GM19239 (cell line): ENCODE measurements at regions not wholly inside any gene's neighbourhood (a gene's known extent, or its start where the extent isn't known, plus 50 kb on each side); places are given as distances from the start of the nearest gene placed in this dataset.
"Not testable (repeated sequence)": the region's sequence is repeated elsewhere in the genome, so short reads cannot be mapped to it uniquely, and the experiment has no call there.

ENCODE experiments used
- DNase-seq: peaks from one replicate; pipeline ENCODE4 v3.0.0; 2011; ENCODE audit warnings: low spot score; ENCODE audit not compliant: insufficient read length
- FAIRE-seq: peaks from 2 replicates; lab custom pipeline; 2011; peaks lifted over from hg19 to GRCh38; lab: Jason Lieb, UNC

DNA sequence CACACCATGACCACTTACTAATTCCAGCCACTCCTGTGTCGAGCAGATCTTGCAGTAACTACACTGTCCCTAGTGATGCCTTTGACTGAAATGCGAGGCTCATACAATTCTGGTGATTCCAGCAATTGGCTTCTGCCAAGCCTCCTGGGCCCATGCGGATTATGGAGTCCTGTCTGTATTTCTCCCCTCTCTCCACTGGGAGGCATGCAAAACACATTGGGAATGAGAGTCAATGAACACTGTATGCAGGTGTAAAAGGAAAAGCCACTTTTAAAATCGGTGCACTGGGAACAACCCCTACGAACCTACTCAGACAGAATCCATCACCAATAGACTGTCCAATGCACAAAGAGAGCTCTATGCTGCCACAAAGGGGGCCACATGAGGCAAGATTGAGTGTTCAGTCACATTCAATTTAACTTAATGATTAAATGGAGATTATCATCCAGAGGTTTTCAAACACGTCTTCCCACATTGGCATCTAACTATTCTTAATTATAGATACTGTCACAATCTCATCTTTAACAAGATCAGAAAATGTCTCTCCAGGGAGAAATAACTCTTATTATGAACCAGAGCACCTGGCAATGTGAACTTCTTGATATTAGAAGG is 550.6 kb downstream of the GLRX3 start:
- FAIRE-seq (no peak), DNase-seq (no peak)

GRCh38 chr10:130687566-130687965 is 551.4 kb downstream of the GLRX3 start:
- no peak for FAIRE-seq
- DNase-seq: no peak

- DNase-seq: no peak
- no peak for FAIRE-seq
Observed at GRCh38 chr10:130689743-130690626, 553.8 kb downstream of the GLRX3 start.

DNA sequence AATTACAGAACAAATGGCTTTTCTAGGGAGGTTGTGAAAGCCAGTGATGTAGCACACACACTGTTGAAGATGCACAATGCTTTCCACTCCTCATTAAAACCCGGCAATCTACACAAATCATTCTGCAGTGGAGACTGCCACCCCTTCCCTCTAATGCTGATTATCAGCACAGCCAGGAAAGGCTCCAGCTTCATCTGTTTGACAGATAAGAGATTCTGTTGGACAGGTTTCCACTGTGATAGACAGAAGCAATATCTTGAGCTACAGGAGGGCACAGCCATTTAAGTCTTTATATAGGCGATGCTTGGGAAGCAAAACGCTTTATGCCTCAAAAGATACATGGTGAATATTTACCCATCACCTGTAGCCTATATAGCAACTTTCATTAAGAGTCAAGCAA is 555.6 kb downstream of the GLRX3 start:
- FAIRE-seq (no peak), DNase-seq (no peak)

- no peak for FAIRE-seq
- no peak for DNase-seq
Observed at GRCh38 chr10:130696870-130697269, 560.7 kb downstream of the GLRX3 start.

GRCh38 chr10:130707389-130707979 is 571.3 kb downstream of the GLRX3 start:
- FAIRE-seq (no peak), DNase-seq (no peak)

DNA sequence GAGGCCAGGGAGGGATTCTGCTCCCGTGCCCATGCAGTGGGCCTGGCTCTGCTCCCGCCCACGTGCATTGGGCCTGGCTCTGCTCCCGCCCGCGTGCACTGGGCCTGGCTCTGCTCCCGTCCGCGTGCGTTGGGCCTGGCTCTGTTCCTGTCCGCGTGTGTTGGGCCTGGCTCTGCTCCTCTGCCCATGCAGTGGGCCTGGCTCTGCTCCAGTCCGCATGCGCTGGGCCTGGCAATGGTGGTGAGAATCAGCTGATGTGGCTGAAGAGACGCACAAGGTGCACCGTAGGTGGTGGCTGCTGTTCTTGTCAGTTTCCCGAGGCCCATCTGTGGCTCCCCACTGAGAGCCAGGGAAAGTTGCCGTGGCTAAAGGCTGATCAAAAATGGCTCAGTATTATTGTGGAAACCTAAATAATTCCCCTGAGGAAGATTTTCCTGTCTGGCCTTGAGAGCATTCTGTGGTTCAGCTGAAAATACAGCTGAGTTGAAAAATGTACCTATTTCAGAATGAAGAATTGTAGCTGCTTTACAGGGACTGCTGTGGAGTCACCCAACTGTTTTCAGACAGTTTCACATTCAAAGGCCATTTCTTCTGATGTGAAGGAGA is 572.4 kb downstream of the GLRX3 start:
- FAIRE-seq (no peak), DNase-seq (no peak)

DNA sequence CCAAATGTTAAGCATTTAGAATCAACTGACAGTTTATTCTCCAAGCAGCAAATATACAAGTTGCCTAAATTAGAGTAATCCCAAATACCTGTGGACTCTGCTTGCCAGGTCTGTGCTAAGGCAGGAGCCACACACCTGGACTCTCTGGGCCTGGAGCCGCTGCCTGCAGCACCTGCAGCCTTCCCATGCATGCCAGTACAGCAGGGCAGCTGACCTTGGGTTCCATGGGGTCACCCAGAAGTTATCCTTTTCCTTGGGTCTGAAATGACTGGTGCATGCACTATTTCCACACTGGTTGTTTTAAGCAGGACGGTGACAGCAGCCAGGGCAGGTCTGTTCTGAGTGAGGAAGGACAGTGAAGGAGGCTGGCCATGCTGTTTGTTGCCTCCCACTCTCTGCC is 573.2 kb downstream of the GLRX3 start:
- DNase-seq (no peak), FAIRE-seq (no peak)

- DNase-seq (no peak), FAIRE-seq (no peak)
Observed at GRCh38 chr10:130711072-130711471, 574.9 kb downstream of the GLRX3 start.

- DNase-seq (no peak), FAIRE-seq (no peak)
Observed at GRCh38 chr10:130713135-130713534, 576.9 kb downstream of the GLRX3 start.

GRCh38 chr10:130713731-130714130 is 577.5 kb downstream of the GLRX3 start:
- DNase-seq: no peak
- FAIRE-seq: no peak

DNA sequence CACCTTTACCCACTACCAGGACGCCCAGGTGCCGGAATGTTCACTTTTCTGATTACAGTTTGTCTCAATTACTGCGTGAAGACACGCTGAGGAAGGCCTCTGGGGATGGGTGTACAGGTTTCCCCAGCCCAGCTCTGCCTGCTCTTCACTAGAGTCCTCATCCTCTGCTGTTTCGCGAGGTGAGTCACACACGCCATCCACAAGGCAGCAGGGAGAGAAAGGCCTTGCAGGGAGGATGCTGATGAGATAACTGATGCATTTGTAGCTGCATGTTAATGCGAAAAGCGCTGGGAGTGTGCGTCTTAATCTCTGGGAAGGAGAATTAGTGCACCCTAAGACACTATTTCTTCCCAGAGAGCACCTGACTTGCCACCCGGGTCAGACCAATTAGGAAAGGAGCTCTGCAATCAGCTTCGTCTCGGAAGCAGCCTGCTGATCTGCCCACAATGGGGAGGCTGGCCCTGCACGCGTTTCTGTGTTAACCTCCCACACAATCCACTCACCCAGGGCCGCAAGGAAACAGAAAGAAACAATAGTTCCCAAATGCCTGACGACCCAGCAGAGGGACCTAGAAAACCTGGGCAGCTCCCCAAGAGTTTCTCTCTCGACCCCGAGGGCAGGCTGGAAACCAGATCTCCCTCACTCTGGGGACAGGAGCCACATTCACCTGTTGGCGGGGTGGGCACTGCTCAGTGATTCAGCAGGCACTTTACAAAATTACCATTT is 578.7 kb downstream of the GLRX3 start:
- FAIRE-seq (no peak), DNase-seq (no peak)

DNA sequence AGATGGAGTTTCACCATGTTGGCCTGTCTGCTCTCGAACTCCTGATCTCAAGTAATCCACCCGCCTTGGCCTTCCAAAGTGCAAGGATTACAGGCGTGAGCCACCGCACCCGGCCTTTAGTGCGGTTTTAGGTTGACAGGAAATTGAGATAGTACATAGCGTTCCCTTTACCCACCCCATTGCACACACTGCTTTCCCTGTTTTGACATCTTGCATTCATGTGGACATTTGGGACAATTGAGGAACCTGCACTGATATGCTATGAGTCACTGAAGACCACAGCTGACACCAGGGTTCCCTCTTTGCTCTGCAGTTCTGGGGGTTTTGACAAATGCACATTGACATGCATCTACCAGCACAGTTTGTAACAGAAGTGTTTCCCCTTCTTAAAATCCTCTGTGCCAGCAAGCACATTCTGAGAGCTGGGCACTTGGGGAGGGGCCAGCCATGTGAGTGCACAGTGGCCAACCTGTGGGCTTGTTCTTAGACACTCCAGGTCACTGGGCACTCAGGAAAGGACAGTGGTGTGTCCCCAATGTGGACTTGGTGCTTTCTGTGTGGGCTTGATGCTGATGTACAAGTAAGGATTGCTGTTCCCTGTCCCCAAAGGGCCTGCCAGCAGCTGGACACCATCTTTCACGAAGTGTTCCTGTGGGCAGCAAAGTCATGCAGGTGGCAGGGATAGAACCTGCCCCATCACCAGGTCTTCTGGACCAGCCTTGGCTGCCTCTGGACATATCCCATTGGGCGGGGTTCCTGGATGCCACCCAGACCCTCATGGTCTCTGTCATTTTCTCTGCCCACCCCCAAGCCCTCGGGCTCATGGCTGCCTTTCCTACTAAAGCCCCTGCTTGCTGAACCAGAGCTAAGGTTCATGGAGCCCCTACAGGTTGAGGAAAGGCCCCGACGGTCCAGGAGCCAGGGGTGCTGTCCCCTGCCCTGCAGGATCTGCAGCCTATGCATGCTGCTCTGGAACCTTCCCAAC is 579.8 kb downstream of the GLRX3 start:
- FAIRE-seq (no peak), DNase-seq (no peak)

DNA sequence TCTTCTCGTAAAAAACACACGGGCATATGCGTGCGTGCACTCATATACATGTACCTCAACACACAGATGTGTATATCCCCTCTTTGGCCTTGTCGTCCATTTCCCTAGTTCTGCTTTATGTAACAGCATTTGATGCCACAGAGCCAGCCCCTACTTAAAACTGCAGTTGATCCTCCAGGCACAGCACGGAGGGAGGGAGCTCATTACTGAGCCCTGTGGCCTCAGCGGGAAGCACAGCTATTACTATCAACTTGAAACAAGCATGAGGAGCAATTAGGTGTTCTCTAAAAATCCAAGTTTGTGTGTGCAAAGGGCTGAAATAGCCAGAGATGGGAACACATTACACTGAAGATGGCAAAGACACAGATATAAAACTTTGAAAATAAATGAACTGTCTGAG is 580.9 kb downstream of the GLRX3 start:
- FAIRE-seq: no peak
- DNase-seq: no peak

- not testable (repeated sequence) for FAIRE-seq, DNase-seq
Observed at GRCh38 chr10:130718744-130719447, 582.7 kb downstream of the GLRX3 start.

- FAIRE-seq: no peak
- no peak for DNase-seq
Observed at GRCh38 chr10:130719448-130719752, 583.2 kb downstream of the GLRX3 start.

DNA sequence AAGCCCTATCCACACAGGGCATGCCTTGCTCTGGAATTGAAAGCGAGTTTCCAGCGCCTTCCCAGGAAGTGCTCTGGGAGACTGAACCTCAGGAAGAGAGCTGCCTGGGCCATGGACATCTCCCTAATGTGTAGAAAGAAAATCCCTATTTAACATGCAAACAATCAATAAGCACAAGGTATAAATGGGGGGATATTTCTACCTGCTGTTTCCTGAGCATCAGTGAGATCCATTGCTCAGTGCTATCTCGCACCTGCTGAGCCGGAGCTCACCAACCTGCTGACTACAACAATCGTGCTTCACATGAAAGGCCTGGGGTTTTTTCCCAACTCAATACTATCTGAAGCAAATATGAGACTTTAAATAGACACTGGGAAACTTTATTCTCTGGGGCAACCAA is 584.0 kb downstream of the GLRX3 start:
- no peak for FAIRE-seq
- no peak for DNase-seq

DNA sequence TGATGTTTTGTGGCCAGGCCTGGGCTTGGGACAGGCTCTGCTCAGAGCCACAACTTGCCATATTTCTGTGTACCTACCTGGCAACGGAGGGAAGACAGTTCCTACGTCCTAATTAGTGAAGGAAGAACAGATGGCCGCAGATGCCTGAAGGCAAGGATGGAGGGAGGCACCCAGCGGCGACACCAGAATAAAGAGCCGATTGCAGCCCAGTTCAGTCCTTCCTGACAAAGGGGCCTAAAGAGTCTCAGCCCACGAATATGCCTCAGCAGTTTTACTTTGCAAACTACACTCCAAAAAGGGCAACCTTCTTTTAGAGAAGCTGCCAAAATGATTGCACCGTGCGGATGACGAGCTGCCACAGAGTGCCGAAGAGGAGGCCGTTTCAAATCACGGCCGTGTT is 585.8 kb downstream of the GLRX3 start:
- FAIRE-seq (no peak), DNase-seq (no peak)

DNA sequence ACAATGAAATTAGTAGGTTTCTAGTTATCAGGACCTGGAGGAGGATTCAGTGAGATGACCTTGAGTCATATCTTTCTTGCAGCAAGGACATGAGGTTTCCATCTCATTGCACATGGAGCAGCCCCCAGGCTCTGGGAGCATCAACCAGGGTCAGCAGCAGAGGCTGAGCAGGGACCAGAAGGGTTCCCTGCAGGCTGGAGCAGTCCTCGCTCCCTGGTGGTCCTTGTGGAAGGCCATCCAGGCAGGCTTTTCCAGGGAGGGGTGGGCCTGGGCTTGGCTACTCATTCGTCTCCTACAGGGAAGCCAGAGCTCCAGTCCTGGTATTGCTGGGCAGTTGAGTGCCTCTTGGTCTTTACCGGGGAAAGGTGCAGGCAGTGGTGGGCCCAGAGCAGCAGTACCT is 587.5 kb downstream of the GLRX3 start:
- DNase-seq: no peak
- no peak for FAIRE-seq
